ENCODE measurements at regions not wholly inside any gene's neighbourhood (a gene's known extent, or its start where the extent isn't known, plus 50 kb on each side); places are given as distances from the start of the nearest gene placed in this dataset.

GRCh38 chr5:26205121-26205520, 833.3 kb downstream of the CDH9 start:
- H3K4me1 Mint-ChIP-seq: no peaks in the 10 kb centered on the region
- Histone ChIP-seq H3K4me1 (ENCODE audit: control insufficient read depth in 2 of 2, insufficient read depth in 2 of 2, low read length in 2 of 2) (no peaks in the 10 kb centered on the region), H4K20me1 (ENCODE audit: control insufficient read depth, insufficient read depth, low read length, poor library complexity, severe bottlenecking) (no peaks in the 10 kb centered on the region), H3K9me3 (ENCODE audit: control extremely low read depth in 1 of 3, control insufficient read depth in 2 of 3, insufficient read depth in 1 of 3, low read length in 2 of 3) (peaks cover 0 to 3% (median 0%) of the 10 kb centered on the region in 3 donors), H3K9ac (ENCODE audit: low read length) (no peak overlapping the region), H3K27ac (ENCODE audit: low read length in 2 of 2) (no peak overlapping the region), H3K36me3 (replicated peaks in 1 of 2; ENCODE audit: control extremely low read depth in 1 of 2, control insufficient read depth in 1 of 2, extremely low read depth in 1 of 2, insufficient read depth in 2 of 2, low read length in 1 of 2) (no peaks in the 10 kb centered on the region), H3K4me2 (replicated peaks; ENCODE audit: low read depth, low read length, poor library complexity, severe bottlenecking) (no peak overlapping the region), H3K4me3 (ENCODE audit: control extremely low read depth in 1 of 5, extremely low read depth in 1 of 5, insufficient read depth in 1 of 5, low read depth in 2 of 5, low read length in 4 of 5) (no peak overlapping the region), H3K79me2 (ENCODE audit: control insufficient read depth, insufficient read depth, low read length) (no peaks in the 10 kb centered on the region), H3K27me3 (replicated peaks in 1 of 4; ENCODE audit: control extremely low read depth in 1 of 4, control insufficient read depth in 3 of 4, insufficient read depth in 4 of 4, low read length in 3 of 4) (no peaks in the 10 kb centered on the region), H2AFZ (ENCODE audit: insufficient read depth, low read depth, low read length, poor library complexity, severe bottlenecking) (no peak overlapping the region)
- no peak overlapping the region for H3K4me3 Mint-ChIP-seq
- no peaks in the 10 kb centered on the region for H3K27me3 Mint-ChIP-seq
- no peak overlapping the region for H3K27ac Mint-ChIP-seq
- ChIA-PET CTCF (no interaction called here), POLR2A (no interaction called here)
- ATAC-seq (ENCODE audit: low read depth) (no peak), DNase-seq (no peak)
- H3K9me3 Mint-ChIP-seq (ENCODE audit: insufficient read depth): no peaks in the 10 kb centered on the region
- TF ChIP-seq CTCF (IDR thresholded peaks at IDR 0.05): no peak
- TF ChIP-seq EZH2 (IDR thresholded peaks at IDR 0.05; ENCODE audit: borderline replicate concordance, insufficient read depth, low read depth, low read length, poor library complexity, severe bottlenecking): no peak
- no CpG with 5 or more reads among the region's 2 CpGs for WGBS (ENCODE audit: insufficient coverage)
- intact Hi-C loops (cut with micrococcal nuclease): no loop called here

- Mint-ChIP-seq H3K4me3 (no peak overlapping the region), H3K27me3 (no peaks in the 10 kb centered on the region), H3K9me3 (ENCODE audit: insufficient read depth) (no peaks in the 10 kb centered on the region), H3K4me1 (no peaks in the 10 kb centered on the region), H3K27ac (no peak overlapping the region)
- H3K36me3 ChIP-seq (replicated peaks in 1 of 2; ENCODE audit: control extremely low read depth in 1 of 2, control insufficient read depth in 1 of 2, extremely low read depth in 1 of 2, insufficient read depth in 2 of 2, low read length in 1 of 2): no peaks in the 10 kb centered on the region
- no peaks in the 10 kb centered on the region for H3K9me3 ChIP-seq (ENCODE audit: control extremely low read depth in 1 of 3, control insufficient read depth in 2 of 3, insufficient read depth in 1 of 3, low read length in 2 of 3)
- no peaks in the 10 kb centered on the region for H3K79me2 ChIP-seq (ENCODE audit: control insufficient read depth, insufficient read depth, low read length)
- intact Hi-C loops (cut with micrococcal nuclease): no loop called here
- CTCF ChIA-PET: no interaction called here
- H3K27ac ChIP-seq (ENCODE audit: low read length in 2 of 2): no peak overlapping the region
- WGBS (ENCODE audit: insufficient coverage): no CpG with 5 or more reads among the region's 5 CpGs
- DNase-seq: no peak
- no peaks in the 10 kb centered on the region for H3K27me3 ChIP-seq (replicated peaks in 1 of 4; ENCODE audit: control extremely low read depth in 1 of 4, control insufficient read depth in 3 of 4, insufficient read depth in 4 of 4, low read length in 3 of 4)
- no peaks in the 10 kb centered on the region for H4K20me1 ChIP-seq (ENCODE audit: control insufficient read depth, insufficient read depth, low read length, poor library complexity, severe bottlenecking)
- no peak overlapping the region for H3K9ac ChIP-seq (ENCODE audit: low read length)
- no peak for TF ChIP-seq CTCF (IDR thresholded peaks at IDR 0.05)
- TF ChIP-seq EZH2 (IDR thresholded peaks at IDR 0.05; ENCODE audit: borderline replicate concordance, insufficient read depth, low read depth, low read length, poor library complexity, severe bottlenecking): no peak
- no peak for ATAC-seq (ENCODE audit: low read depth)
- H3K4me3 ChIP-seq (ENCODE audit: control extremely low read depth in 1 of 5, extremely low read depth in 1 of 5, insufficient read depth in 1 of 5, low read depth in 2 of 5, low read length in 4 of 5): no peak overlapping the region
- POLR2A ChIA-PET: no interaction called here
- no peak overlapping the region for H3K4me2 ChIP-seq (replicated peaks; ENCODE audit: low read depth, low read length, poor library complexity, severe bottlenecking)
- no peaks in the 10 kb centered on the region for H3K4me1 ChIP-seq (ENCODE audit: control insufficient read depth in 2 of 2, insufficient read depth in 2 of 2, low read length in 2 of 2)
- H2AFZ ChIP-seq (ENCODE audit: insufficient read depth, low read depth, low read length, poor library complexity, severe bottlenecking): no peak overlapping the region
These were observed 844.8 kb downstream of the CDH9 start for GRCh38 chr5:26193626-26194025.

Measured in B cell (primary cell).